ENCODE measurements at regions not wholly inside any gene's neighbourhood (a gene's known extent, or its start where the extent isn't known, plus 50 kb on each side); places are given as distances from the start of the nearest gene placed in this dataset.

GRCh38 chr18:75554176-75554575 is 126.7 kb upstream of the SMIM21 start:
- Histone ChIP-seq H3K27ac (ENCODE audit: low read length) (no peak overlapping the region), H3K4me3 (ENCODE audit: low read length) (no peak overlapping the region), H3K4me1 (ENCODE audit: control insufficient read depth, insufficient read depth, low read length) (no peaks in the 10 kb centered on the region), H3K9me3 (ENCODE audit: control insufficient read depth, low read length) (no peaks in the 10 kb centered on the region), H3K27me3 (ENCODE audit: control insufficient read depth, insufficient read depth) (no peaks in the 10 kb centered on the region)
- intact Hi-C loops (cut with DNase I): no loop called here
- ATAC-seq (no peak), DNase-seq (no peak)
- WGBS: 76% methylated on average over 7 of the region's 7 CpGs

- no peaks in the 10 kb centered on the region for H3K4me1 ChIP-seq (ENCODE audit: control insufficient read depth, insufficient read depth, low read length)
- no peaks in the 10 kb centered on the region for H3K27me3 ChIP-seq (ENCODE audit: control insufficient read depth, insufficient read depth)
- H3K27ac ChIP-seq (ENCODE audit: low read length): no peak overlapping the region
- WGBS: 92% methylated on average over 8 of the region's 8 CpGs
- H3K9me3 ChIP-seq (ENCODE audit: control insufficient read depth, low read length): no peaks in the 10 kb centered on the region
- intact Hi-C loops (cut with DNase I): no loop called here
- no peak for DNase-seq
- no peak overlapping the region for H3K4me3 ChIP-seq (ENCODE audit: low read length)
- ATAC-seq: no peak
Observed at GRCh38 chr18:75553021-75553420, 125.5 kb upstream of the SMIM21 start.

- H3K9me3 ChIP-seq (ENCODE audit: control insufficient read depth, low read length): no peaks in the 10 kb centered on the region
- ATAC-seq: no peak
- no peaks in the 10 kb centered on the region for H3K4me1 ChIP-seq (ENCODE audit: control insufficient read depth, insufficient read depth, low read length)
- no peak overlapping the region for H3K27ac ChIP-seq (ENCODE audit: low read length)
- 42% methylated on average over 4 of the region's 4 CpGs for WGBS
- DNase-seq: no peak
- no peaks in the 10 kb centered on the region for H3K27me3 ChIP-seq (ENCODE audit: control insufficient read depth, insufficient read depth)
- no peak overlapping the region for H3K4me3 ChIP-seq (ENCODE audit: low read length)
- intact Hi-C loops (cut with DNase I): no loop called here
Observed at GRCh38 chr18:75551071-75551470, 123.6 kb upstream of the SMIM21 start.

GRCh38 chr18:75548353-75548905 is 120.9 kb upstream of the SMIM21 start:
- Histone ChIP-seq H3K4me3 (ENCODE audit: low read length) (no peak overlapping the region), H3K27me3 (ENCODE audit: control insufficient read depth, insufficient read depth) (no peaks in the 10 kb centered on the region), H3K9me3 (ENCODE audit: control insufficient read depth, low read length) (no peaks in the 10 kb centered on the region), H3K4me1 (ENCODE audit: control insufficient read depth, insufficient read depth, low read length) (no peaks in the 10 kb centered on the region), H3K27ac (ENCODE audit: low read length) (no peak overlapping the region)
- no peak for DNase-seq
- intact Hi-C loops (cut with DNase I): no loop called here
- 72% methylated on average over 10 of the region's 10 CpGs for WGBS
- no peak for ATAC-seq

GRCh38 chr18:75546964-75547363 is 119.5 kb upstream of the SMIM21 start:
- DNase-seq (no peak), ATAC-seq (no peak)
- WGBS: 85% methylated on average over 7 of the region's 7 CpGs
- Histone ChIP-seq H3K27me3 (ENCODE audit: control insufficient read depth, insufficient read depth) (no peaks in the 10 kb centered on the region), H3K4me3 (ENCODE audit: low read length) (no peak overlapping the region), H3K27ac (ENCODE audit: low read length) (no peak overlapping the region), H3K4me1 (ENCODE audit: control insufficient read depth, insufficient read depth, low read length) (no peaks in the 10 kb centered on the region), H3K9me3 (ENCODE audit: control insufficient read depth, low read length) (no peaks in the 10 kb centered on the region)
- intact Hi-C loops (cut with DNase I): no loop called here

GRCh38 chr18:75545189-75545588 is 117.7 kb upstream of the SMIM21 start:
- no peaks in the 10 kb centered on the region for H3K27me3 ChIP-seq (ENCODE audit: control insufficient read depth, insufficient read depth)
- H3K9me3 ChIP-seq (ENCODE audit: control insufficient read depth, low read length): no peaks in the 10 kb centered on the region
- intact Hi-C loops (cut with DNase I): no loop called here
- 69% methylated on average over 6 of the region's 6 CpGs for WGBS
- ATAC-seq (no peak), DNase-seq (no peak)
- no peak overlapping the region for H3K4me3 ChIP-seq (ENCODE audit: low read length)
- no peaks in the 10 kb centered on the region for H3K4me1 ChIP-seq (ENCODE audit: control insufficient read depth, insufficient read depth, low read length)
- H3K27ac ChIP-seq (ENCODE audit: low read length): no peak overlapping the region

GRCh38 chr18:75544496-75544895 is 117.0 kb upstream of the SMIM21 start:
- Histone ChIP-seq H3K27ac (ENCODE audit: low read length) (no peak overlapping the region), H3K4me1 (ENCODE audit: control insufficient read depth, insufficient read depth, low read length) (no peaks in the 10 kb centered on the region), H3K27me3 (ENCODE audit: control insufficient read depth, insufficient read depth) (no peaks in the 10 kb centered on the region), H3K9me3 (ENCODE audit: control insufficient read depth, low read length) (no peaks in the 10 kb centered on the region), H3K4me3 (ENCODE audit: low read length) (no peak overlapping the region)
- DNase-seq (no peak), ATAC-seq (no peak)
- intact Hi-C loops (cut with DNase I): no loop called here
- WGBS: 58% methylated on average over 5 of the region's 5 CpGs

GRCh38 chr18:75544051-75544481 is 116.6 kb upstream of the SMIM21 start:
- intact Hi-C loops (cut with DNase I): no loop called here
- no peaks in the 10 kb centered on the region for H3K9me3 ChIP-seq (ENCODE audit: control insufficient read depth, low read length)

GRCh38 chr18:75538727-75539126 is 111.2 kb upstream of the SMIM21 start:
- intact Hi-C loops (cut with DNase I): no loop called here
- 83% methylated on average over 2 of the region's 2 CpGs for WGBS
- no peak for DNase-seq
- Histone ChIP-seq H3K9me3 (ENCODE audit: control insufficient read depth, low read length) (no peaks in the 10 kb centered on the region), H3K27me3 (ENCODE audit: control insufficient read depth, insufficient read depth) (no peaks in the 10 kb centered on the region), H3K4me3 (ENCODE audit: low read length) (no peak overlapping the region), H3K4me1 (ENCODE audit: control insufficient read depth, insufficient read depth, low read length) (no peaks in the 10 kb centered on the region), H3K27ac (ENCODE audit: low read length) (no peak overlapping the region)
- peak in 1 of 2 donors; percentile 34 for ATAC-seq

More at GRCh38 chr18:75544051-75544481, 116.6 kb upstream of the SMIM21 start:
- Histone ChIP-seq H3K27ac (ENCODE audit: low read length) (no peak overlapping the region), H3K4me3 (ENCODE audit: low read length) (no peak overlapping the region), H3K27me3 (ENCODE audit: control insufficient read depth, insufficient read depth) (no peaks in the 10 kb centered on the region), H3K4me1 (ENCODE audit: control insufficient read depth, insufficient read depth, low read length) (no peaks in the 10 kb centered on the region)
- 84% methylated on average over 10 of the region's 10 CpGs for WGBS
- ATAC-seq (no peak), DNase-seq (no peak)

GRCh38 chr18:75533950-75534349 is 106.4 kb upstream of the SMIM21 start:
- Histone ChIP-seq H3K9me3 (ENCODE audit: control insufficient read depth, low read length) (no peaks in the 10 kb centered on the region), H3K27me3 (ENCODE audit: control insufficient read depth, insufficient read depth) (no peaks in the 10 kb centered on the region), H3K4me1 (ENCODE audit: control insufficient read depth, insufficient read depth, low read length) (no peaks in the 10 kb centered on the region), H3K27ac (ENCODE audit: low read length) (no peak overlapping the region), H3K4me3 (ENCODE audit: low read length) (no peak overlapping the region)
- 59% methylated on average over 5 of the region's 5 CpGs for WGBS
- DNase-seq (no peak), ATAC-seq (no peak)
- intact Hi-C loops (cut with DNase I): no loop called here

- ATAC-seq (no peak), DNase-seq (no peak)
- H3K9me3 ChIP-seq (ENCODE audit: control insufficient read depth, low read length): no peaks in the 10 kb centered on the region
- WGBS: 60% methylated on average over 2 of the region's 2 CpGs
- H3K4me3 ChIP-seq (ENCODE audit: low read length): no peak overlapping the region
- intact Hi-C loops (cut with DNase I): no loop called here
- no peak overlapping the region for H3K27ac ChIP-seq (ENCODE audit: low read length)
- H3K27me3 ChIP-seq (ENCODE audit: control insufficient read depth, insufficient read depth): no peaks in the 10 kb centered on the region
- H3K4me1 ChIP-seq (ENCODE audit: control insufficient read depth, insufficient read depth, low read length): no peaks in the 10 kb centered on the region
Observed at GRCh38 chr18:75533209-75533608, 105.7 kb upstream of the SMIM21 start.

- ATAC-seq (no peak), DNase-seq (no peak)
- no peak overlapping the region for H3K27ac ChIP-seq (ENCODE audit: low read length)
- WGBS: 92% methylated on average over 13 of the region's 13 CpGs
- H3K27me3 ChIP-seq (ENCODE audit: control insufficient read depth, insufficient read depth): no peaks in the 10 kb centered on the region
- H3K9me3 ChIP-seq (ENCODE audit: control insufficient read depth, low read length): no peaks in the 10 kb centered on the region
- no peaks in the 10 kb centered on the region for H3K4me1 ChIP-seq (ENCODE audit: control insufficient read depth, insufficient read depth, low read length)
- H3K4me3 ChIP-seq (ENCODE audit: low read length): no peak overlapping the region
- intact Hi-C loops (cut with DNase I): no loop called here
Observed at GRCh38 chr18:75531851-75532459, 104.5 kb upstream of the SMIM21 start.

All from right cardiac atrium (tissue), 5 donors.